ENCODE measurements at regions not wholly inside any gene's neighbourhood (a gene's known extent, or its start where the extent isn't known, plus 50 kb on each side); places are given as distances from the start of the nearest gene placed in this dataset.

GRCh38 chr18:72154926-72155325 lies 389.2 kb downstream of the CBLN2 start:
- Histone ChIP-seq H3K79me2 (ENCODE audit: insufficient read depth, low read length) (no peaks in the 10 kb centered on the region), H2AFZ (ENCODE audit: low read length) (no peak overlapping the region), H3K27me3 (ENCODE audit: control insufficient read depth in 1 of 2, insufficient read depth in 2 of 2, low read length in 2 of 2) (no peaks in the 10 kb centered on the region; a peak in 1 of 5 replicates), H3K36me3 (replicated peaks in 1 of 2; ENCODE audit: control insufficient read depth in 1 of 2, insufficient read depth in 2 of 2, low read length in 2 of 2) (no peaks in the 10 kb centered on the region), H3K4me1 (ENCODE audit: insufficient read depth, low read length) (no peaks in the 10 kb centered on the region), H3K27ac (ENCODE audit: extremely low read length, insufficient read depth, low read length) (no peak overlapping the region), H4K20me1 (ENCODE audit: insufficient read depth, low read length) (no peaks in the 10 kb centered on the region), H3K9me3 (ENCODE audit: low read length) (no peaks in the 10 kb centered on the region), H3K9ac (ENCODE audit: insufficient read depth, low read depth, low read length) (no peak overlapping the region), H3K4me2 (ENCODE audit: low read depth, low read length) (no peak overlapping the region), H3K4me3 (replicated peaks in 1 of 3; ENCODE audit: insufficient read depth in 1 of 3, low read depth in 2 of 3, low read length in 3 of 3) (no peak overlapping the region)
- DNase-seq (ENCODE audit: low spot score): no peak
- no peak for TF ChIP-seq ZSCAN31 (CRISPR knock-in tag; IDR thresholded peaks at IDR 0.05; ENCODE audit: low read depth)
- TF ChIP-seq POLR2AphosphoS5 (IDR thresholded peaks at IDR 0.05; ENCODE audit: low read depth, low read length): no peak
- no peak for TF ChIP-seq THAP11 (CRISPR knock-in tag; IDR thresholded peaks at IDR 0.05)
- TF ChIP-seq HMGXB3 (CRISPR knock-in tag; IDR thresholded peaks at IDR 0.05; ENCODE audit: borderline replicate concordance): no peak
- no peak for TF ChIP-seq ATF6 (CRISPR knock-in tag; conservative IDR thresholded peaks at IDR 0.05)
- no peak for TF ChIP-seq ZNF234 (CRISPR knock-in tag; conservative IDR thresholded peaks at IDR 0.05)
- TF ChIP-seq ETV6 (CRISPR knock-in tag; conservative IDR thresholded peaks at IDR 0.05): no peak
- no peak for TF ChIP-seq CBFB (CRISPR knock-in tag; IDR thresholded peaks at IDR 0.05)
- ChIA-PET CTCF (ENCODE audit: low intra/inter-chr PET ratio, low total read pairs) (no interaction called here), POLR2A (no interaction called here)
- in situ Hi-C loops (cut with HindIII; ENCODE audit: extremely low pct_ligation_motif_present, low pct_unique_long_range_greater_than_20kb) (no loop called here), intact Hi-C loops (cut with micrococcal nuclease; ENCODE audit: unreplicated experiment) (no loop called here)
- ATAC-seq: no peak
- FAIRE-seq: no peak
- 0% methylated on average over 2 of the region's 2 CpGs for WGBS (ENCODE audit: low lambda C conversion rate)
- no TSS peak for BruUV-seq (replicated peaks)

Measured in HepG2 (cell line).